Natural killer cell (primary cell): ENCODE measurements at regions not wholly inside any gene's neighbourhood (a gene's known extent, or its start where the extent isn't known, plus 50 kb on each side); places are given as distances from the start of the nearest gene placed in this dataset.

Experiments
- ATAC-seq, 3 donors: fragments of 150-1000 bp in 2 of 3; fragments of 200-7000 bp in 1 of 3; cut with Tn5 transposase; 1 replicate in 1 of 3; 2 replicates in 2 of 3; pipeline ENCODE4 v1.10.0; 2021; ENCODE audit warnings: mild to moderate bottlenecking in 2 of 3, moderate library complexity in 2 of 3
- DNase-seq, 2 donors: peaks; one replicate each; pipeline versions ENCODE4 v3.0.0 to v3.0.0-alpha.2; 2013 to 2021; ENCODE audit warnings: mixed read lengths in 1 of 2
- H3K27ac ChIP-seq: one replicate; pipeline ENCODE4 v1.5.1; 2013; ENCODE audit warnings: mild to moderate bottlenecking, low read length
- H3K27me3 ChIP-seq: one replicate; pipeline ENCODE4 v1.6.1; 2013; ENCODE audit warnings: low read length; ENCODE audit not compliant: control insufficient read depth, insufficient read depth
- H3K36me3 ChIP-seq: one replicate; pipeline ENCODE4 v1.6.1; 2013; ENCODE audit warnings: low read length; ENCODE audit not compliant: control insufficient read depth, insufficient read depth
- H3K4me1 ChIP-seq: one replicate; pipeline ENCODE4 v1.6.1; 2013; ENCODE audit warnings: low read length; ENCODE audit not compliant: control insufficient read depth, insufficient read depth
- H3K4me3 ChIP-seq: one replicate; pipeline ENCODE4 v1.5.1; 2013; ENCODE audit warnings: low read length
- H3K9me3 ChIP-seq: one replicate; pipeline ENCODE4 v1.6.1; 2013; ENCODE audit warnings: low read length; ENCODE audit not compliant: control insufficient read depth, insufficient read depth
- H3K27ac Mint-ChIP-seq, 2 donors: one replicate each; pipeline ENCODE4 v1.8.0; 2022; ENCODE audit warnings: mild to moderate bottlenecking in 2 of 2, mixed read lengths in 2 of 2, moderate library complexity in 1 of 2
- H3K27me3 Mint-ChIP-seq, 2 donors: one replicate each; pipeline ENCODE4 v1.8.0; 2022; ENCODE audit warnings: low read depth in 2 of 2, mixed read lengths in 2 of 2
- H3K36me3 Mint-ChIP-seq: one replicate; pipeline ENCODE4 v1.8.0; 2022; ENCODE audit warnings: mixed read lengths
- H3K4me1 Mint-ChIP-seq, 2 donors: one replicate each; pipeline ENCODE4 v1.8.0; 2022; ENCODE audit warnings: mixed read lengths in 2 of 2
- H3K4me3 Mint-ChIP-seq: one replicate; pipeline ENCODE4 v1.8.0; 2022; ENCODE audit warnings: mild to moderate bottlenecking, moderate library complexity, mixed read lengths
- H3K9me3 Mint-ChIP-seq, 2 donors: one replicate each; pipeline ENCODE4 v1.8.0; 2022; ENCODE audit warnings: mixed read lengths in 2 of 2
- CTCF ChIP-seq: fragments of 200-600 bp; IDR thresholded peaks from one replicate; pipeline ENCODE4 v1.8.0; 2022; ENCODE audit warnings: antibody characterized with exemption
- WGBS: methylation state at CpG from one replicate; pipeline ENCODE4 v1.1.7; 2013; ENCODE audit warnings: missing lambda C conversion rate; ENCODE audit not compliant: insufficient coverage; 5-methylcytosine and 5-hydroxymethylcytosine counted together
- intact Hi-C: fragments of 100-400 bp; cut with micrococcal nuclease; formaldehyde crosslinking; loops from one replicate; pipeline ENCODE4 v1.14.2; 2022

- 77% methylated on average over 2 of the region's 3 CpGs for WGBS
- Histone ChIP-seq H3K27me3 (no peaks in the 10 kb centered on the region), H3K27ac (no peak overlapping the region), H3K4me3 (no peak overlapping the region), H3K9me3 (no peaks in the 10 kb centered on the region), H3K4me1 (no peaks in the 10 kb centered on the region), H3K36me3 (no peaks in the 10 kb centered on the region)
- Mint-ChIP-seq H3K36me3 (no peaks in the 10 kb centered on the region), H3K27ac (no peak overlapping the region), H3K27me3 (peaks cover 3 to 29% of the 10 kb centered on the region in 2 donors), H3K9me3 (no peaks in the 10 kb centered on the region), H3K4me3 (no peak overlapping the region), H3K4me1 (no peaks in the 10 kb centered on the region)
- ATAC-seq, result no peak
- TF ChIP-seq CTCF, result no peak
- intact Hi-C loops, result loop anchor here (5.0 kb wide), 1 partner anchor 177 kb away; no protein-coding TSS in a partner anchor
- DNase-seq, result no peak
Observed at GRCh38 chr3:8444883-8445282, 56.7 kb upstream of the LMCD1 start.

GRCh38 chr3:8445861-8446260 lies 55.8 kb upstream of the LMCD1 start:
- no peaks in the 10 kb centered on the region for H3K27me3 ChIP-seq
- no peaks in the 10 kb centered on the region for H3K9me3 Mint-ChIP-seq
- no peak overlapping the region for H3K27ac ChIP-seq
- no peaks in the 10 kb centered on the region for H3K4me1 Mint-ChIP-seq
- no peaks in the 10 kb centered on the region for H3K9me3 ChIP-seq
- H3K4me3 Mint-ChIP-seq, result no peak overlapping the region
- 63% methylated on average over 2 of the region's 2 CpGs for WGBS
- intact Hi-C loops, result no loop called here
- ATAC-seq (no peak), DNase-seq (no peak)
- no peak overlapping the region for H3K4me3 ChIP-seq
- no peaks in the 10 kb centered on the region for H3K36me3 ChIP-seq
- no peaks in the 10 kb centered on the region for H3K4me1 ChIP-seq
- H3K27ac Mint-ChIP-seq, result no peak overlapping the region
- H3K27me3 Mint-ChIP-seq, result peaks cover 3 to 29% of the 10 kb centered on the region in 2 donors
- no peak for TF ChIP-seq CTCF
- H3K36me3 Mint-ChIP-seq, result no peaks in the 10 kb centered on the region

- WGBS, result 100% methylated on average over 1 of the region's 2 CpGs
- Histone ChIP-seq H3K4me3 (no peak overlapping the region), H3K36me3 (no peaks in the 10 kb centered on the region), H3K27me3 (no peaks in the 10 kb centered on the region), H3K27ac (no peak overlapping the region), H3K9me3 (no peaks in the 10 kb centered on the region), H3K4me1 (no peaks in the 10 kb centered on the region)
- ATAC-seq, result no peak
- intact Hi-C loops, result no loop called here
- Mint-ChIP-seq H3K4me1 (no peaks in the 10 kb centered on the region), H3K36me3 (no peaks in the 10 kb centered on the region), H3K27me3 (peaks cover 3 to 29% of the 10 kb centered on the region in 2 donors), H3K9me3 (no peaks in the 10 kb centered on the region), H3K4me3 (no peak overlapping the region), H3K27ac (no peak overlapping the region)
- no peak for DNase-seq
- TF ChIP-seq CTCF, result no peak
Observed at GRCh38 chr3:8446845-8447244, 54.8 kb upstream of the LMCD1 start.

- peaks cover 8 to 29% of the 10 kb centered on the region in 2 donors for H3K27me3 Mint-ChIP-seq
- H3K4me1 Mint-ChIP-seq, result no peaks in the 10 kb centered on the region
- no peak for TF ChIP-seq CTCF
- no peak overlapping the region for H3K4me3 Mint-ChIP-seq
- H3K4me3 ChIP-seq, result no peak overlapping the region
- DNase-seq (no peak), ATAC-seq (no peak)
- no peaks in the 10 kb centered on the region for H3K9me3 Mint-ChIP-seq
- H3K9me3 ChIP-seq, result no peaks in the 10 kb centered on the region
- H3K4me1 ChIP-seq, result no peaks in the 10 kb centered on the region
- H3K36me3 ChIP-seq, result no peaks in the 10 kb centered on the region
- intact Hi-C loops, result no loop called here
- no peak overlapping the region for H3K27ac ChIP-seq
- H3K27me3 ChIP-seq, result no peaks in the 10 kb centered on the region
- H3K27ac Mint-ChIP-seq, result no peak overlapping the region
- H3K36me3 Mint-ChIP-seq, result no peaks in the 10 kb centered on the region
Observed at GRCh38 chr3:8450618-8451017, 51.0 kb upstream of the LMCD1 start.
